Stimulated activated CD4-positive, alpha-beta T cell treated with anti-CD3 and anti-CD28 coated beads, Interleukin-2, amount 100 ng/mL, for 24 hours (primary cell): ENCODE measurements at regions not wholly inside any gene's neighbourhood (a gene's known extent, or its start where the extent isn't known, plus 50 kb on each side); places are given as distances from the start of the nearest gene placed in this dataset.
"Not testable (repeated sequence)": the region's sequence is repeated elsewhere in the genome, so short reads cannot be mapped to it uniquely, and the experiment has no call there.

Experiments
- DNase-seq, 2 donors: peaks; one replicate each; pipeline ENCODE4 v3.0.0-alpha.2; 2020

- no peak for DNase-seq
These were observed 2506.4 kb downstream of the PCDH9 start for GRCh38 chr13:64723724-64724123.

- DNase-seq, result no peak
These were observed 2512.0 kb downstream of the PCDH9 start for GRCh38 chr13:64718116-64718515.

- no peak for DNase-seq
These were observed 2513.2 kb downstream of the PCDH9 start for GRCh38 chr13:64716936-64717335.

- DNase-seq, result no peak
These were observed 2521.1 kb downstream of the PCDH9 start for GRCh38 chr13:64709079-64709478.

GRCh38 chr13:64704121-64704649 is 2526.0 kb downstream of the PCDH9 start:
- no peak for DNase-seq

- DNase-seq, result no peak
These were observed 2532.9 kb downstream of the PCDH9 start for GRCh38 chr13:64697226-64697625.

- DNase-seq, result no peak
These were observed 2541.1 kb downstream of the PCDH9 start for GRCh38 chr13:64688893-64689677.

- DNase-seq, result not testable (repeated sequence)
These were observed 2543.6 kb downstream of the PCDH9 start for GRCh38 chr13:64686536-64686935.

GRCh38 chr13:64684685-64685431 is 2545.3 kb downstream of the PCDH9 start:
- no peak for DNase-seq

GRCh38 chr13:64684108-64684507 is 2546.0 kb downstream of the PCDH9 start:
- no peak for DNase-seq

GRCh38 chr13:64680739-64681138 is 2549.4 kb downstream of the PCDH9 start:
- no peak for DNase-seq

GRCh38 chr13:64675255-64675892 is 2554.8 kb downstream of the PCDH9 start:
- DNase-seq, result no peak

- no peak for DNase-seq
These were observed 2556.0 kb downstream of the PCDH9 start for GRCh38 chr13:64674126-64674525.

- DNase-seq, result no peak
These were observed 2557.4 kb downstream of the PCDH9 start for GRCh38 chr13:64672751-64673150.

GRCh38 chr13:64662887-64663593 is 2567.1 kb downstream of the PCDH9 start:
- DNase-seq, result no peak

GRCh38 chr13:64648293-64648692 is 2581.8 kb downstream of the PCDH9 start:
- DNase-seq, result no peak

- DNase-seq, result no peak
These were observed 2587.1 kb downstream of the PCDH9 start for GRCh38 chr13:64643066-64643465.

GRCh38 chr13:64640002-64640401 is 2590.1 kb downstream of the PCDH9 start:
- DNase-seq, result no peak

GRCh38 chr13:64639206-64639605 is 2590.9 kb downstream of the PCDH9 start:
- no peak for DNase-seq

- no peak for DNase-seq
These were observed 2596.2 kb downstream of the PCDH9 start for GRCh38 chr13:64633948-64634347.

- no peak for DNase-seq
These were observed 2602.5 kb downstream of the PCDH9 start for GRCh38 chr13:64627654-64628053.

- no peak for DNase-seq
These were observed 2604.0 kb downstream of the PCDH9 start for GRCh38 chr13:64626105-64626504.

GRCh38 chr13:64617231-64617630 is 2612.9 kb downstream of the PCDH9 start:
- no peak for DNase-seq
